Tibial nerve (tissue), 4 donors: ENCODE measurements at regions not wholly inside any gene's neighbourhood (a gene's known extent, or its start where the extent isn't known, plus 50 kb on each side); places are given as distances from the start of the nearest gene placed in this dataset.

ENCODE experiments used
- DNase-seq, 2 donors: peaks; one replicate each; pipeline ENCODE4 v3.0.0-alpha.2; 2019; ENCODE audit warnings: low spot score in 2 of 2
- H3K27ac ChIP-seq, 4 donors: fragments of 200-600 bp; sonication (generic) in 3 of 4; one replicate each; pipeline ENCODE4 v1.5.1; 2017 to 2019; ENCODE audit warnings: mild to moderate bottlenecking in 1 of 4
- H3K27me3 ChIP-seq, 2 donors: fragments of 200-600 bp; sonication (generic) in 1 of 2; one replicate each; pipeline versions ENCODE4 v1.5.1 to v1.6.0; 2017 to 2019
- H3K36me3 ChIP-seq, 3 donors: fragments of 200-600 bp; sonication (generic); one replicate each; pipeline ENCODE4 v1.5.1; 2018 to 2019
- H3K4me1 ChIP-seq, 4 donors: fragments of 200-600 bp; sonication (generic) in 3 of 4; one replicate each; pipeline ENCODE4 v1.5.1; 2017 to 2019
- H3K4me3 ChIP-seq, 4 donors: fragments of 200-600 bp; sonication (generic) in 3 of 4; one replicate each; pipeline ENCODE4 v1.5.1; 2017 to 2019; ENCODE audit warnings: mild to moderate bottlenecking in 1 of 4, moderate library complexity in 1 of 4
- H3K9me3 ChIP-seq, 4 donors: fragments of 200-600 bp; sonication (generic) in 3 of 4; one replicate each; pipeline ENCODE4 v1.5.1; 2017 to 2019
- EP300 ChIP-seq, 2 donors: sonication (generic); formaldehyde crosslinking; IDR thresholded peaks; one replicate each; pipeline ENCODE4 v1.6.1; 2017; ENCODE audit warnings: antibody characterized with exemption in 2 of 2, mild to moderate bottlenecking in 1 of 2
- POLR2A ChIP-seq, 2 donors: fragments of 450-650 bp; IDR thresholded peaks; one replicate each; pipeline ENCODE4 v1.6.1; 2017; ENCODE audit warnings: antibody characterized with exemption in 2 of 2, mild to moderate bottlenecking in 2 of 2, moderate library complexity in 2 of 2
- WGBS, 2 donors: methylation state at CpG; one replicate each; pipeline ENCODE4 v1.1.5; 2018; 5-methylcytosine and 5-hydroxymethylcytosine counted together
- TF ChIP-seq, protein P1 (sequence below), 5 experiments: fragments of 200-600 bp in 3 of 5; fragments of 450-650 bp in 2 of 5; sonication (generic) in 3 of 5; IDR thresholded peaks; one replicate each; pipeline ENCODE4 v1.5.1; 2016 to 2019; ENCODE audit warnings: antibody characterized with exemption in 5 of 5, mild to moderate bottlenecking in 3 of 5, moderate library complexity in 2 of 5

GRCh38 chr5:124302533-124302932 lies 443.9 kb downstream of the ZNF608 start:
- TF ChIP-seq POLR2A (IDR thresholded peaks at IDR 0.05) = no peak
- TF ChIP-seq EP300 (IDR thresholded peaks at IDR 0.05) = no peak
- TF ChIP-seq, protein P1, sequence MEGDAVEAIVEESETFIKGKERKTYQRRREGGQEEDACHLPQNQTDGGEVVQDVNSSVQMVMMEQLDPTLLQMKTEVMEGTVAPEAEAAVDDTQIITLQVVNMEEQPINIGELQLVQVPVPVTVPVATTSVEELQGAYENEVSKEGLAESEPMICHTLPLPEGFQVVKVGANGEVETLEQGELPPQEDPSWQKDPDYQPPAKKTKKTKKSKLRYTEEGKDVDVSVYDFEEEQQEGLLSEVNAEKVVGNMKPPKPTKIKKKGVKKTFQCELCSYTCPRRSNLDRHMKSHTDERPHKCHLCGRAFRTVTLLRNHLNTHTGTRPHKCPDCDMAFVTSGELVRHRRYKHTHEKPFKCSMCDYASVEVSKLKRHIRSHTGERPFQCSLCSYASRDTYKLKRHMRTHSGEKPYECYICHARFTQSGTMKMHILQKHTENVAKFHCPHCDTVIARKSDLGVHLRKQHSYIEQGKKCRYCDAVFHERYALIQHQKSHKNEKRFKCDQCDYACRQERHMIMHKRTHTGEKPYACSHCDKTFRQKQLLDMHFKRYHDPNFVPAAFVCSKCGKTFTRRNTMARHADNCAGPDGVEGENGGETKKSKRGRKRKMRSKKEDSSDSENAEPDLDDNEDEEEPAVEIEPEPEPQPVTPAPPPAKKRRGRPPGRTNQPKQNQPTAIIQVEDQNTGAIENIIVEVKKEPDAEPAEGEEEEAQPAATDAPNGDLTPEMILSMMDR (IDR thresholded peaks at IDR 0.05) = no peak
- peaks cover 0 to 4% (median 0%) of the 10 kb centered on the region in 4 donors for H3K4me1 ChIP-seq
- DNase-seq = no peak
- 41 to 53% methylated on average over 2 of the region's 2 CpGs for WGBS, 2 donors
- H3K36me3 ChIP-seq = no peaks in the 10 kb centered on the region
- peak overlapping the region in 1 of 4 donors; percentile 0 for H3K27ac ChIP-seq
- no peaks in the 10 kb centered on the region for H3K27me3 ChIP-seq
- H3K9me3 ChIP-seq = no peaks in the 10 kb centered on the region
- no peak overlapping the region for H3K4me3 ChIP-seq

DNA sequence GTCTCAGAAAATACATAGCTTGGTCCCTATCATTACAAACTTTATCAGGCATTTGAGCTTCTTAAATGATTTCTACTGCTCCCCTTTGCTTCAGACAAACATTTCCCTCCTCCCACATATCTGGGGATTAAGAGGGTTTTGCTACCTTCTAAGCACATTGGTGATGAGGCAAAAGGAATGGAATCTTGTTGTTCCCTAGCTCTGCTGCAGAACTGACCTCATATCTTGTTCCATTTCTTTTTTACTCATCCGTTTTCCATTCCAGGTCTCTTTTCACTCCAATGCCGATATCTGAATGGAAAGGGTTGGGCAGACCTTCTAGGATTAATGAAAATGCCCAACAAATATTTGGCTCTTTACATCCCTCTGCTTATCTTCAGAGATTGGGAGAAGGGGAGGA lies 444.6 kb downstream of the ZNF608 start:
- Histone ChIP-seq H3K36me3 (no peaks in the 10 kb centered on the region), H3K4me3 (no peak overlapping the region), H3K27me3 (no peaks in the 10 kb centered on the region), H3K27ac (peak overlapping the region in 1 of 4 donors; percentile 0), H3K9me3 (no peaks in the 10 kb centered on the region), H3K4me1 (peaks cover 0 to 4% (median 0%) of the 10 kb centered on the region in 4 donors)
- TF ChIP-seq, protein P1 (IDR thresholded peaks at IDR 0.05) = no peak
- TF ChIP-seq EP300 (IDR thresholded peaks at IDR 0.05) = no peak
- TF ChIP-seq POLR2A (IDR thresholded peaks at IDR 0.05) = no peak
- DNase-seq = no peak
- WGBS, 2 donors = 56 to 73% methylated on average over 2 of the region's 2 CpGs

- H3K9me3 ChIP-seq = no peaks in the 10 kb centered on the region
- no peak overlapping the region for H3K27ac ChIP-seq
- TF ChIP-seq, protein P1 (IDR thresholded peaks at IDR 0.05) = no peak
- TF ChIP-seq EP300 (IDR thresholded peaks at IDR 0.05) (no peak), POLR2A (IDR thresholded peaks at IDR 0.05) (no peak)
- peaks cover 0 to 4% (median 0%) of the 10 kb centered on the region in 4 donors for H3K4me1 ChIP-seq
- no peaks in the 10 kb centered on the region for H3K36me3 ChIP-seq
- H3K27me3 ChIP-seq = no peaks in the 10 kb centered on the region
- 83 to 89% methylated on average over 13 of the region's 13 CpGs for WGBS, 2 donors
- no peak overlapping the region for H3K4me3 ChIP-seq
- DNase-seq = no peak
Measured at GRCh38 chr5:124300815-124301621, 445.4 kb downstream of the ZNF608 start.

DNA sequence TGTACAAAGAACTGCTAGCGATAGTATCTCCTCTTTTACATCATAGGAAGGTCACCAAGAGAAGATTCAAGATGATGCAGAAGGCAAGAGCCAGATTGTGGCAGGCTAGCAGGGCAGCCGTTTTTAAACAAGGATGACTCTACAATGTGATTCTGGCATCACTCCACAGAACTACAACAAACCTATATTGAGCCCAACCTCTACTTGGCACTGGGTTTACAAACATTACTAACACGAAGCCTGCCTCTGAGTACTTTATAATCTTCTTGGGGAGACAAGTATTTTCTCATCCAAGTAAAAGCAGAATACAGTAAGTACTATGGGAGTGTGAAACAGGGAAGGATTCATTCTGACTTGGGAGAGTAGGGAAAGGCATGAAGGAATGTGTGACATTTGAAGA lies 448.6 kb downstream of the ZNF608 start:
- WGBS, 2 donors = 40 to 55% methylated on average over 3 of the region's 3 CpGs
- no peak for DNase-seq
- no peak overlapping the region for H3K4me3 ChIP-seq
- no peak overlapping the region for H3K27ac ChIP-seq
- H3K36me3 ChIP-seq = no peaks in the 10 kb centered on the region
- TF ChIP-seq EP300 (IDR thresholded peaks at IDR 0.05) (no peak), POLR2A (IDR thresholded peaks at IDR 0.05) (no peak)
- TF ChIP-seq, protein P1 (IDR thresholded peaks at IDR 0.05) = no peak
- H3K9me3 ChIP-seq = no peaks in the 10 kb centered on the region
- no peaks in the 10 kb centered on the region for H3K27me3 ChIP-seq
- H3K4me1 ChIP-seq = peaks cover 0 to 4% (median 0%) of the 10 kb centered on the region in 4 donors

- H3K4me3 ChIP-seq = no peak overlapping the region
- H3K27ac ChIP-seq = no peak overlapping the region
- peaks cover 0 to 9% (median 0%) of the 10 kb centered on the region in 4 donors for H3K4me1 ChIP-seq
- H3K36me3 ChIP-seq = no peaks in the 10 kb centered on the region
- WGBS, 2 donors = 95 to 97% methylated on average over 7 of the region's 7 CpGs
- H3K9me3 ChIP-seq = no peaks in the 10 kb centered on the region
- no peak for DNase-seq
- TF ChIP-seq, protein P1 (IDR thresholded peaks at IDR 0.05) = no peak
- TF ChIP-seq EP300 (IDR thresholded peaks at IDR 0.05) (no peak), POLR2A (IDR thresholded peaks at IDR 0.05) (no peak)
- no peaks in the 10 kb centered on the region for H3K27me3 ChIP-seq
Measured at GRCh38 chr5:124292322-124292855, 454.1 kb downstream of the ZNF608 start.
